ENCODE measurements at regions not wholly inside any gene's neighbourhood (a gene's known extent, or its start where the extent isn't known, plus 50 kb on each side); places are given as distances from the start of the nearest gene placed in this dataset.
"Not testable (repeated sequence)": the region's sequence is repeated elsewhere in the genome, so short reads cannot be mapped to it uniquely, and the experiment has no call there.

DNA sequence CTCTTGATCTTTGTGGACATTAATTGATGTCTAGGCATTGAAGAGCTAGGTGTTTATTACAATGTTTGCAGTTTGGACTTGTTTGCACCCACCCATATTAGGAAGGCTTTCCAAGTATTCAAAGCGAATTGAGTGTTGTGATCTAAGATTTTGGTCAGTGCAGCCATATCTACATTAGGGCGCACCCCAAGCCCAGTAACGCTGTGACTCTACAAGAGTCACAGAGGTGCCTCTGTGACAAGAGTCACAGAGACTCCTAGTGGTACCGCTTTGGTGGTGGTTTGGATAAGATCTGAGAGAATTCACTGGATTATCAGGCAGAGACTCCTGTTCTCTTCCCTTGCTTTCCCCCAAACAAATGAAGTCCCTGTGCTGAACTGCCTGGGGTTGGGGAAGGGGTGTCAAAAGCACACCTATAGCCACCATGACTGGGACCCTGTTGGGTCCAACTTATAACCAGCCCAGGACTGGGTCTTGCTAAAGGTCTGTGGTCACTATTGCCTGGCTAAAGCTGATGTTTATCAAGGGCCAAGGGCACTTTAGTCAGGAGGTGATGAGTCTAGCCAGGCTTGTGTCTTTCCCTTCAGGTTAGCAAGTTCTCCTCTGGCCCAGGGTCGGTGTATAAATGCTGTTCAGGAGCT lies 114.1 kb upstream of the RIOK2 start:
- no peaks in the 10 kb centered on the region for H3K36me3 ChIP-seq (ENCODE audit: control insufficient read depth in 3 of 3, insufficient read depth in 3 of 3, low read length in 3 of 3)
- no peak overlapping the region for H3K9ac ChIP-seq (ENCODE audit: low read depth in 1 of 3, low read length in 3 of 3)
- no peaks in the 10 kb centered on the region for H3K27me3 ChIP-seq (ENCODE audit: control insufficient read depth in 3 of 3, insufficient read depth in 3 of 3, low read length in 3 of 3)
- H3K4me1 ChIP-seq (ENCODE audit: control insufficient read depth in 3 of 3, insufficient read depth in 3 of 3, low read length in 3 of 3) = no peaks in the 10 kb centered on the region
- H3K4me3 ChIP-seq (ENCODE audit: low read length in 3 of 3) = no peak overlapping the region
- no peak overlapping the region for H3K27ac ChIP-seq (ENCODE audit: low read depth, low read length)
- H3K9me3 ChIP-seq (ENCODE audit: control insufficient read depth in 3 of 3, low read length in 3 of 3) = no peaks in the 10 kb centered on the region

DNA sequence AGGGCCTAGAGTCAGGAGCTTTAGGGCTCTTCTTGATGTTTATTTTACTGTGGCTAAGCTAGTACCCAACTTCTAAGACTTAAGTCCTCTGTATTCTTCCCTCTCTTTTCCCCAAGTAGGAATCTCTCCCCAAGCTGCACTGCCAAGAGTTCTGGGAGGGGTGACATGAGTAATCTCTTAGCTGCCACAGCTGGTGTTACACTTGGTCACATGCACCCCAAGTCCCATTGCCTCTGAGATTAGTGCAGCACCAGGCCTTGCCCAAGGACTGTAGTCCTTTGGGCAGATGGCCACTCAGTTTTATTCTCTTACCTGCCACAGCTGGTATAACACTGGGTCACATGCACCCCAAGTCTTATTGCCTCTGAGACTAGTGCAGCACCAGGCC lies 114.7 kb upstream of the RIOK2 start:
- H3K9ac ChIP-seq (ENCODE audit: low read depth in 1 of 3, low read length in 3 of 3) = no peak overlapping the region
- no peak overlapping the region for H3K4me3 ChIP-seq (ENCODE audit: low read length in 3 of 3)
- H3K27me3 ChIP-seq (ENCODE audit: control insufficient read depth in 3 of 3, insufficient read depth in 3 of 3, low read length in 3 of 3) = no peaks in the 10 kb centered on the region
- no peaks in the 10 kb centered on the region for H3K36me3 ChIP-seq (ENCODE audit: control insufficient read depth in 3 of 3, insufficient read depth in 3 of 3, low read length in 3 of 3)
- no peak overlapping the region for H3K27ac ChIP-seq (ENCODE audit: low read depth, low read length)
- H3K4me1 ChIP-seq (ENCODE audit: control insufficient read depth in 3 of 3, insufficient read depth in 3 of 3, low read length in 3 of 3) = no peaks in the 10 kb centered on the region
- H3K9me3 ChIP-seq (ENCODE audit: control insufficient read depth in 3 of 3, low read length in 3 of 3) = no peaks in the 10 kb centered on the region

DNA sequence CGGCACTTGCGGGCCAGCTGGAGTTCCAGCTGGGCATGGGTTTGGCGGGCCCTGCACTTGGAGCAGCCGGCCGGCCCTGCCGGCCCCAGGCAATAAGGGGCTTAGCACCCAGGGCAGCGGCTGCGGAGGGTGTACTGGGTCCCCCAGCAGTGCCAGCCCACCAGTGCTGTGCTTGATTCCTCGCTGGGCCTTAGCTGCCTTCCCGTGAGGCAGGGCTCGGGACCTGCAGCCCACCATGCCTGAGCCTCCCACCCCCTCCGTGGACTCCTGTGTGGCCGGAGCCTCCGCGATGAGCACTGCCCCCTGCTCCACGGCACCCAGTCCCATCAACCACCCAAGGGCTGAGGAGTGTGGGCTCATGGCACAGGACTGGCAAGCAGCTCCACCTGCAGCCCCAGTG lies 118.1 kb upstream of the RIOK2 start:
- H3K36me3 ChIP-seq (ENCODE audit: control insufficient read depth in 3 of 3, insufficient read depth in 3 of 3, low read length in 3 of 3); H3K27ac ChIP-seq (ENCODE audit: low read depth, low read length); H3K27me3 ChIP-seq (ENCODE audit: control insufficient read depth in 3 of 3, insufficient read depth in 3 of 3, low read length in 3 of 3); H3K9ac ChIP-seq (ENCODE audit: low read depth in 1 of 3, low read length in 3 of 3); H3K4me3 ChIP-seq (ENCODE audit: low read length in 3 of 3); H3K4me1 ChIP-seq (ENCODE audit: control insufficient read depth in 3 of 3, insufficient read depth in 3 of 3, low read length in 3 of 3); H3K9me3 ChIP-seq (ENCODE audit: control insufficient read depth in 3 of 3, low read length in 3 of 3): not testable (repeated sequence)

DNA sequence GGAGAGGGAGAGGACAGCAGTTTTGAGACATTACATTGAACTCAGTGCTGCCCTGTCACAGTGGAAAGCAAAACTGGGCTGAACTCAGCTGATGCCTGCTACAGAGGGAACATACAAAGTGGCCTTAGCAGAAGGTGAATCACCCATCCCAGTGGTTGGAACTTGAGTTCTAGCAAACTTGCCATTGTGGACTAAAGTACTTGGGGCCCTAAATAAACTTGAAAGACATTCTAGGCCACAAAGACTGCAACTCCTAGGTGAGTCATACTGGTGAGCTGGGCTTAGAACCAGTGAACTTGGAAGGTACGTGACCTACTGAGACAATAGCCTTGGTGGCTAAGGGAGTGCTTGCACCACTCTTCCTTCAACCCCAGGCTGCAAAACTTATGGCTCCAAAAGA lies 155.7 kb upstream of the RIOK2 start:
- no peak overlapping the region for H3K27ac ChIP-seq (ENCODE audit: low read depth, low read length)

DNA sequence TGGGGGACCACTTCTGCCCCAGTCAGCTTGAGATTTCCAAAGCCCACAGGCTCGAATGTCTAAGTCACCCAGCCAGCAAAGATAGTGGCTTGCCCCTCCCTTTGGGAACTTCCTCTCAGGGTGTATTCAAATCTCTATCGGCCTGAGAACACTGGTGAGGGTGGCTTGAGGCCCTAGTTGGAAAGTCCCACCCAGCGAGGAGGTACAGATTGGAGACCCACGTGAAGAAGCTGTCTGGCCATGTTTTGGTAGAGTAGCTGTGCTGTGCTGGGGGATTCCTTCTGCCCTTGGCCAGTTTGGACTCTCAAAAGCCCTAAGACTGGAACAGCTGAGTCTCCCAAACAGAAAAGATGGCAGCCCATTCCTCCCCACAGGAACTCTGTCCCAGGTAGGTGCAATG lies 172.7 kb upstream of the RIOK2 start:
- Histone ChIP-seq H3K9ac (ENCODE audit: low read depth in 1 of 3, low read length in 3 of 3) (no peak overlapping the region), H3K9me3 (ENCODE audit: control insufficient read depth in 3 of 3, low read length in 3 of 3) (peaks cover 0 to 9% (median 0%) of the 10 kb centered on the region in 3 donors), H3K27me3 (ENCODE audit: control insufficient read depth in 3 of 3, insufficient read depth in 3 of 3, low read length in 3 of 3) (no peaks in the 10 kb centered on the region), H3K27ac (ENCODE audit: low read depth, low read length) (no peak overlapping the region), H3K4me3 (ENCODE audit: low read length in 3 of 3) (no peak overlapping the region), H3K36me3 (ENCODE audit: control insufficient read depth in 3 of 3, insufficient read depth in 3 of 3, low read length in 3 of 3) (no peaks in the 10 kb centered on the region), H3K4me1 (ENCODE audit: control insufficient read depth in 3 of 3, insufficient read depth in 3 of 3, low read length in 3 of 3) (no peaks in the 10 kb centered on the region)

More for the DNA sequence above, 155.7 kb upstream of the RIOK2 start:
- H3K4me3 ChIP-seq (ENCODE audit: low read length in 3 of 3) = no peak overlapping the region
- H3K27me3 ChIP-seq (ENCODE audit: control insufficient read depth in 3 of 3, insufficient read depth in 3 of 3, low read length in 3 of 3) = no peaks in the 10 kb centered on the region
- H3K4me1 ChIP-seq (ENCODE audit: control insufficient read depth in 3 of 3, insufficient read depth in 3 of 3, low read length in 3 of 3) = no peaks in the 10 kb centered on the region
- H3K9ac ChIP-seq (ENCODE audit: low read depth in 1 of 3, low read length in 3 of 3) = no peak overlapping the region
- no peaks in the 10 kb centered on the region for H3K36me3 ChIP-seq (ENCODE audit: control insufficient read depth in 3 of 3, insufficient read depth in 3 of 3, low read length in 3 of 3)
- H3K9me3 ChIP-seq (ENCODE audit: control insufficient read depth in 3 of 3, low read length in 3 of 3) = peaks cover 0 to 3% (median 0%) of the 10 kb centered on the region in 3 donors

DNA sequence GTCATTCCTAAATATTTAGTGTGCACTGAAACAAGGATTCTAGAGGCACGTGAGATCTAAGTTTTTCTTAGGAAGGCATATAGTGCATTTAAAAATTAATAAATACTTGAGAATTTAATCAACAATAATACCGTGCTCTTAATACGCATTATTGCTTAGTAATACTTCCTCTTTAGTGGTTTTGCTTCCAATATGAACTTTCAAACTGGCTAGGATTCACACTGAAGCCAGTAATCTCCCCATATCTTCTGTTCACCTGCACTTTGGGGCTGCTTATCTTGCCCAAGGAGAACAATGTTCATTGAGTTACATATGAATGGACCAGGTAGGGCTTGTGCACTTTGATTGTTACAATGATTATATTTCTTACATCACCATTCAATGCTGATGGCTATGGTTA lies 180.5 kb upstream of the RIOK2 start:
- Histone ChIP-seq H3K36me3 (ENCODE audit: control insufficient read depth in 3 of 3, insufficient read depth in 3 of 3, low read length in 3 of 3) (no peaks in the 10 kb centered on the region), H3K9ac (ENCODE audit: low read depth in 1 of 3, low read length in 3 of 3) (no peak overlapping the region), H3K27me3 (ENCODE audit: control insufficient read depth in 3 of 3, insufficient read depth in 3 of 3, low read length in 3 of 3) (no peaks in the 10 kb centered on the region), H3K4me3 (ENCODE audit: low read length in 3 of 3) (no peak overlapping the region), H3K4me1 (ENCODE audit: control insufficient read depth in 3 of 3, insufficient read depth in 3 of 3, low read length in 3 of 3) (no peaks in the 10 kb centered on the region), H3K27ac (ENCODE audit: low read depth, low read length) (no peak overlapping the region), H3K9me3 (ENCODE audit: control insufficient read depth in 3 of 3, low read length in 3 of 3) (no peaks in the 10 kb centered on the region)

DNA sequence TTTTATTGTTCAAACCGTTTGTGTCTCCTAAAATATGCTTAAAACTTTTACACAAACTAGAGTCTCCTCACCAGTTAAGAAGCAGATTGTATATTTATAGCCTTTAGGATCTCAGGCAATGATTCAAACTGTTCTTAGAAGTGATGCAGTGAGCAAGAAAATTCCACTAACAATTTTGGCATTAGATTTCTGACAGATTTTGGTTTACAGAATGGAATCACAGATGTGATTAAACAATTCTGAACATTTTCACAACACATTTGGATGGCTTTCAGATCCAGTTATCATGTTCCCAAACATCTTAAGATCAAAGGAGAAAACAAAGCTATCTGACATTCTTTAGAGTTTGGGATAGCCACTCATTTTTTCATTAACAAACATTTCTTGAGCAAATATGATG lies 181.7 kb upstream of the RIOK2 start:
- H3K9ac ChIP-seq (ENCODE audit: low read depth in 1 of 3, low read length in 3 of 3) = no peak overlapping the region
- no peaks in the 10 kb centered on the region for H3K27me3 ChIP-seq (ENCODE audit: control insufficient read depth in 3 of 3, insufficient read depth in 3 of 3, low read length in 3 of 3)
- no peak overlapping the region for H3K4me3 ChIP-seq (ENCODE audit: low read length in 3 of 3)
- H3K36me3 ChIP-seq (ENCODE audit: control insufficient read depth in 3 of 3, insufficient read depth in 3 of 3, low read length in 3 of 3) = no peaks in the 10 kb centered on the region
- H3K9me3 ChIP-seq (ENCODE audit: control insufficient read depth in 3 of 3, low read length in 3 of 3) = no peaks in the 10 kb centered on the region
- H3K27ac ChIP-seq (ENCODE audit: low read depth, low read length) = no peak overlapping the region
- no peaks in the 10 kb centered on the region for H3K4me1 ChIP-seq (ENCODE audit: control insufficient read depth in 3 of 3, insufficient read depth in 3 of 3, low read length in 3 of 3)

DNA sequence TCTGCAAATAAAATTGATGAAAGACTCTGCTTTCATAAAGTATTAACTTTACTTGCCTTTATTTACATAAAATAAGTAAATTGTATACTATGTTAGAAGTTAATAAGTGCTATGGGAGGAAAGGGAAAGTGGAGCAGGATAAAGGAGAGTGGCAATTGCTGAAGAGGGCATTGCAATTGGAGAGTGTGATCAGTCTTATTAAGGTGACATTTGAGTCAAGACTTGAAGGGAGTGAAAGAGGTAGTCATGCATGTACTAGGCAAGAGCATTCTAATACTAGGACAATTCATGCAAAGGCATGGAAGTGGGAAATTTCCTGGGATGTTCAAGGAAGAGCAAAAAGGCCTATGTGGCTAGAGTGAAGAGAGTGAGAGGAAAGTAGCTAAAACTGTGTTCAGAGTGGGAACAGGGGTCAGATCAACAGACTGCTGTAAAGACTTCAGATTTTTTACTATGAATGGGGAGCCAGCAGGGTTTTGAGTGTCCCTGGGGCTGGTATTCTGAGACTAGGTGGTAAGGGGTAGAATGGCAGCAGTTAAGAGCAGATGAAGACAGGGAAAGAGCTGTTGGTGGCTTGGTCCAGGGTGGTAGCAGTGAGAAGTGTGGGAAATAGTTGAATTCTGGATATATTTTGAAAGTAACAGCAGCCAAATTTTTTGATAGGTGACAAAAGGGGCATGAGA lies 182.3 kb upstream of the RIOK2 start:
- no peaks in the 10 kb centered on the region for H3K4me1 ChIP-seq (ENCODE audit: control insufficient read depth in 3 of 3, insufficient read depth in 3 of 3, low read length in 3 of 3)
- no peak overlapping the region for H3K9ac ChIP-seq (ENCODE audit: low read depth in 1 of 3, low read length in 3 of 3)
- H3K9me3 ChIP-seq (ENCODE audit: control insufficient read depth in 3 of 3, low read length in 3 of 3) = no peaks in the 10 kb centered on the region
- no peak overlapping the region for H3K27ac ChIP-seq (ENCODE audit: low read depth, low read length)
- H3K27me3 ChIP-seq (ENCODE audit: control insufficient read depth in 3 of 3, insufficient read depth in 3 of 3, low read length in 3 of 3) = no peaks in the 10 kb centered on the region
- H3K36me3 ChIP-seq (ENCODE audit: control insufficient read depth in 3 of 3, insufficient read depth in 3 of 3, low read length in 3 of 3) = no peaks in the 10 kb centered on the region
- H3K4me3 ChIP-seq (ENCODE audit: low read length in 3 of 3) = no peak overlapping the region

DNA sequence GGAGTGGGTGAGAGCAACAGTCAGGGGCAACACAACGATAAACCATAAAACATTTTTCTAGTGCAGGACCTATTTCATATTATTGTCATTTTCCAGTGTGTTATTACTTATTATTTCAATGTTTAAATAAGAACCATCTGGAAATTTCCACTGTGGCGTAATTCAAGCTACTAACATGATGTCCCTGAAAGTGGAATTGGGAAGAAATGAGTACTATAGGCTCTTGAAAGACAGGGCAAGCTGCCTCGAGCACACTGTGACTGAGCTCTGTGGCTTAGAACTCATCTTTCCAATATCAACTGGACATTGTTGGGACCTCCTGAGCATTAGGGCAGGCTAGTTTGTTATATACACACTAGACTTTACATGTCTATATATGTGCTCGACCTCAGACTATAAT lies 182.9 kb upstream of the RIOK2 start:
- Histone ChIP-seq H3K27ac (ENCODE audit: low read depth, low read length) (no peak overlapping the region), H3K36me3 (ENCODE audit: control insufficient read depth in 3 of 3, insufficient read depth in 3 of 3, low read length in 3 of 3) (no peaks in the 10 kb centered on the region), H3K4me1 (ENCODE audit: control insufficient read depth in 3 of 3, insufficient read depth in 3 of 3, low read length in 3 of 3) (no peaks in the 10 kb centered on the region), H3K4me3 (ENCODE audit: low read length in 3 of 3) (no peak overlapping the region), H3K9ac (ENCODE audit: low read depth in 1 of 3, low read length in 3 of 3) (no peak overlapping the region), H3K27me3 (ENCODE audit: control insufficient read depth in 3 of 3, insufficient read depth in 3 of 3, low read length in 3 of 3) (no peaks in the 10 kb centered on the region), H3K9me3 (ENCODE audit: control insufficient read depth in 3 of 3, low read length in 3 of 3) (no peaks in the 10 kb centered on the region)

DNA sequence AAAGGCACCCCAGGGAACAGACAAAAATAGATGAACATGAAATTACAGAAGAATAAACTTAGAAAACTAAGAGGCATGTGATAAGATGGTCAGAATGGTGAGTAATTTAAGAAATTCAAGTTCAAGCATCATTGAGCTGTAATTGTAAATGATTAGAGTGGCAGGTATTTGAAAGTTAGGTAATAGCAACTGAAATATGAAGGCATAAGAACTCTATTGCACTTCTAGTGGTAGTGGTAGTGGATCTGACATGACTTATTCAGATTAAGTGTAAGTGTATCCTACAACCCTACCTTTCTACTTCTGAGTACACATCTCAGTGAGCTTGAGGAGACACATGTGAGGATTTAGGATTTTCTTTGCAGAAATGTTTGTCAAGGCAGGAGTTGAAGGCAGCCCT lies 192.9 kb upstream of the RIOK2 start:
- no peak overlapping the region for H3K27ac ChIP-seq (ENCODE audit: low read depth, low read length)
- H3K4me3 ChIP-seq (ENCODE audit: low read length in 3 of 3) = no peak overlapping the region
- no peaks in the 10 kb centered on the region for H3K36me3 ChIP-seq (ENCODE audit: control insufficient read depth in 3 of 3, insufficient read depth in 3 of 3, low read length in 3 of 3)
- H3K9ac ChIP-seq (ENCODE audit: low read depth in 1 of 3, low read length in 3 of 3) = no peak overlapping the region
- no peaks in the 10 kb centered on the region for H3K27me3 ChIP-seq (ENCODE audit: control insufficient read depth in 3 of 3, insufficient read depth in 3 of 3, low read length in 3 of 3)
- no peaks in the 10 kb centered on the region for H3K9me3 ChIP-seq (ENCODE audit: control insufficient read depth in 3 of 3, low read length in 3 of 3)
- no peaks in the 10 kb centered on the region for H3K4me1 ChIP-seq (ENCODE audit: control insufficient read depth in 3 of 3, insufficient read depth in 3 of 3, low read length in 3 of 3)

Data from skeletal muscle tissue (tissue), 3 donors.